NOMO-1 treated with DMSO at 0.1 percent for 48 hours (cell line): ENCODE measurements at regions not wholly inside any gene's neighbourhood (a gene's known extent, or its start where the extent isn't known, plus 50 kb on each side); places are given as distances from the start of the nearest gene placed in this dataset.
"Not testable (repeated sequence)": the region's sequence is repeated elsewhere in the genome, so short reads cannot be mapped to it uniquely, and the experiment has no call there.

Experiments used
- DNase-seq: peaks from one replicate; lab custom pipeline; 2025; ENCODE audit not compliant: unreplicated experiment; lab: John Stamatoyannopoulos, UW

GRCh38 chr5:143898916-143899591 is 87.1 kb downstream of the HMHB1 start:
- DNase-seq: no peak

DNA sequence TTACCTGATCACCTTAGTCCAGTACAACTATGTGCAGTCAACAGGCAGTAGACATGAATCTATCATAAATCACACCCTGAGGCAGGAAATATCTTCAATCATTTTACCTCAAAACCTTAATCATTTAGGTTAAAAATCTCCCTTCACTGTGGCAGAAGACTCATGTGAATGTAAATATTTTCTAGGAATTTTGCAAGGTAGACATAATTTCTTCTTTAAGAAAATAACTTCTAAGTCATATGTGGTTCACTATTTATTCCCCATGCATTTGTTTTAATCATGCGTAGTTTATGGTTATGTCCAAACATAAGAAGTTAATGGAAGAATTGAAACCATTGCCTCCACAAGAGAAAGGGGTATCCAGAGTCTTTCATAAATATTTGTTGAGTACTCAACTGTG is 97.0 kb downstream of the HMHB1 start:
- no peak for DNase-seq

- no peak for DNase-seq
These were observed 101.2 kb downstream of the HMHB1 start for GRCh38 chr5:143913008-143913752.

DNA sequence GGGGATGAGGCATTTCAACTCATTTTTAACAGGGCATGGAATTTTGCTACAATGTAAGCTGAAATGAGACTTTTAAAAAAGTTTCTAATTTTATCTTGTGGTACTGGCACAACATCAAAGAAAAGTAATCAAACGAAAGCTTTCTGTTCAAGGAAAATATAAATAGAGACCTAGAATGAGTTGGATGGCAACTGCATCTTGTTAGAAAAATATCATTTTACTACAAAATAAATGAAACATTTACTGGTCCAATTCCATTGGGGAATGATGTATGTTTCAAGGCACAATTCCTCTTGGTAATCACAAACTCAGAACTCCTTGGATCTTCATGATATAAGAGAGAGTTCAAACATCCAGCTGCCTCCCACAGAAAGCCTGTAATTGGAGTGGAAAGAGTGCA is 102.8 kb downstream of the HMHB1 start:
- DNase-seq: no peak

GRCh38 chr5:143916451-143916850 is 104.5 kb downstream of the HMHB1 start:
- no peak for DNase-seq

DNA sequence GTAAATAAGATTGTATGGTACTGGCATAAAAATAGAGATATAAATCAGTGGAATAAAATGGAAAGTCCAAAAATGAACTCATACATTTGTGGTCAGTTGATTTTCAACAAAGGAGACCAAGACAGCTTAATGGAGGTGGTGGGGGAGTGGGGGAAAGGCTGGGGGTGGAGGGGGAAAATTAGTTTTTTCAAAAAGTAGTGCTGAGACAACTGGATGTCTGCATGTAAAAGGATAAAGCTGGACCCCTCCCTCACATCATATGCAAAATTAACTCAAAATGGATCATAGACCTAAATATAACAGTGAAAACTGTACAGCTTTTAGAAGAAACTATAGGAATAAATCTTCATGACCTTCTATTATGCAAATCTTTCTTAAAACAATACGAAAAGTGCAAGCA is 107.0 kb downstream of the HMHB1 start:
- DNase-seq: no peak

- no peak for DNase-seq
These were observed 108.8 kb downstream of the HMHB1 start for GRCh38 chr5:143920772-143921171.

DNA sequence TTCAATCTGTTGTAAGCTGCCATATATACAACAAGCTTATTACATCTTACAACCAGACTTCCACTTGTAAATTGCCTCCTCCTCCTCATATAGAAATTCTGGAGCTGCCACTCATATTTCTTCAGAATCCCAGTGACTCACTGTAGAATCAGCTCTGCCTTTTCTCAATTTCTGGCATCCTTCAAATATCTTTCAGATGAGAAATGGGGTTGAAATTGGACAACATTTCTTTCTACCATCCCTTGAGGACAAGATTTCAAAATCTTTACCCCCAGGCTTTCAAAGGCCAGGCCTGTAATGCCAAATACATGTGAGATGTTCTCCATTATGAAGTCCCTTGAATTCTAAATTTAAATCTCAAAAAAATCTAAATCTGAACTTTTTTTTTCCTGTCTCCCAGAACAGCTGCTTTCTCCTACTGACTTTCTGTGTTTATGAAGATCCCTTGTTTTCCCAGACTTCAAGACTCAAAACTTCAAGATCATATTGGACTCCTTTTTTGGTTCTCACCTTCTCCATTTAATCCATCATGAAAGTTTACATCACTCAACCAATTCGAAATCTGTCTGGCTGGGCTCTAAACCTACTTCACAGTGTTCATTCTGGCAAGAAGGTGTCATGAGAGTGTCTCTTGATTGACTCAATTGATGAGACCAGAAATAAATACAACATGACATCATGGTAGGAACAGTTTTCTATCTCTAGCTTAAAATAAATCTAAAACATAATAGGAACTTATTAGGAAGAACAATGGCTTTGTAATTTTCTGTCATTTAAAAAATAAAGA is 109.8 kb downstream of the HMHB1 start:
- DNase-seq: no peak

GRCh38 chr5:143922718-143923117 is 110.8 kb downstream of the HMHB1 start:
- DNase-seq: no peak

DNA sequence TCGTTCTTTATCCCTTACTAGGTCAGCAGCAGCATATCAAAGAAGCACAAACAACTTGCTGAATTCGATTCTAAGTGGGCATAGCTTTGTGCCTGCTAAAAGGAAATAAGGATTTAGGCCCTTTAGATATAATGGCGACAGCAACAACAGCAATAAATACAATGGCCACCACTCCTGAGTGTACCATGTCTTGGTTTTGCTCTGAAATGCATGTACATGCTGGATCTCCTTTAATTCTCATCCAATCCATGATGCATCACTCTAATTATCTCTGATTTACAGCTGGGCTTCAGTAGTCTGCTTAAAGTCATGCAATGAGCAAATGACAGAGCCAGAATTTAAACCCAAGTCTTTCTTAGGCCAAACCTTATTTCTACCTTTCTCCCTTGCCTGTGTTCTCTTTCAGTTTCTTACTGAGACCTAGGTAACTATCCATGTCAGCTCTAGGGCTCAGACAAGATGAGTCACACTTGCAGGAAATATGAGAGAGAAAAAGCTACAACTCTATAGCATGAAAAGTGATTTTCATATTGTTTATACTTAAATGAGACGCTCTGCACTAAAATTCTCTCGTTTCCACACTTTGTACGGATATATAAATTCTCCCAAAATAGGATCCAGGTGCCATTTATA is 111.8 kb downstream of the HMHB1 start:
- no peak for DNase-seq

GRCh38 chr5:143924311-143924978 is 112.5 kb downstream of the HMHB1 start:
- no peak for DNase-seq

GRCh38 chr5:143924979-143925325 is 113.0 kb downstream of the HMHB1 start:
- not testable (repeated sequence) for DNase-seq

DNA sequence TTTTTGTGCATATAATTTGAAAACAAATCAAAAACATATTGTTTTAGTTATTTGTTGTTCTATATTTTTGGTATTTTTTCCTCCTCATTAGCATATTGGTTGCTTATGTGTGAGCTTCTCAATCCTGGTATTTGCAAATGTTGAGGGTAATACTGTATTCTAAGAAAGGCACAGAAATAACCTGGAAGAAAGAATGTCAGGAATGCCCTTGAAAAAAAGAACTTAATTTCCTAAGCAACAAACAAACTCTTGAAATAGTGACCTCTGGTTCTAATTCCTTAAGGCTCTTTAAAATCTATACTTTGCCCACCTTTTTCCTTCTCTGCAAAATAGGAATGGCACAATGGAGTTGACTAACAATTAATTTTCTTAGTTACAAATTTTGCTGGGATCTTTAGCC is 117.5 kb downstream of the HMHB1 start:
- DNase-seq: no peak

DNA sequence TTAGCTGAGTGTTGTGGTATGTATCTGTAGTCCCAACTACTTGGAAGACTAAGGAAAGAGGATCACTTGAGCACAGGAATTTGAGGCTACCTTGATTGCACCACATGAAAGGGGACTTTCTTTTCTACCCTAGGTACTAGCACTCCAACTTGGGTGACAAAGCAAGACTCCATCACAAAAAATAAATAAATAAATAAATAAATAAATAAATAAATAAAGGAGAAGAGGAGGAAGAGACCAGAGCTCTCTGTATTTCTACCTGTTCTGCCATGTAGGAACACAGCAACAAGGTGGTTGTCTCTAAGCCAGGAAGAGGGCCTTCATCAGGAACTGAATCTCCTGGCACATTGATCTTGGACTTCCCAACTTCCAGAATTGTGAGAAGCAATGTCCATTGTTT is 118.6 kb downstream of the HMHB1 start:
- DNase-seq: no peak

DNA sequence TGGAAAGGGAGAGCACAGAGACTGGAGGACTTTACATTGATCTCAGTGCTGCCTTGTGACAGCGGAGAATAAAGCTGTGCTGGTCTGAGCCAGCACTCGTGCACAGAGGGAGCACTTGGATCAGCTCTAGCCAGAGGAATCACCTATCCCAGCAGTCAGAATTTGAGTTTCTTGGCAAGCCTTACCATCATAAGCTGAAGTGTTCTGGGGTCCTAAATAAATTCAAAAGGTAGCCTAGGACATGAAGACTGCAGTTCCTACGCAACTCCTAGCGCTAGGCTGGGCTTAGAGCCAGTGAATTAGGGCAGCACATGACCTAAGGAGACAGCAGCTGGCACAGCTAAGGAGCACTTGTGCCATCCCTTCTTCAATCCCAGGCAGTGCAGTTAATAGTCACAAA is 119.5 kb downstream of the HMHB1 start:
- no peak for DNase-seq

DNA sequence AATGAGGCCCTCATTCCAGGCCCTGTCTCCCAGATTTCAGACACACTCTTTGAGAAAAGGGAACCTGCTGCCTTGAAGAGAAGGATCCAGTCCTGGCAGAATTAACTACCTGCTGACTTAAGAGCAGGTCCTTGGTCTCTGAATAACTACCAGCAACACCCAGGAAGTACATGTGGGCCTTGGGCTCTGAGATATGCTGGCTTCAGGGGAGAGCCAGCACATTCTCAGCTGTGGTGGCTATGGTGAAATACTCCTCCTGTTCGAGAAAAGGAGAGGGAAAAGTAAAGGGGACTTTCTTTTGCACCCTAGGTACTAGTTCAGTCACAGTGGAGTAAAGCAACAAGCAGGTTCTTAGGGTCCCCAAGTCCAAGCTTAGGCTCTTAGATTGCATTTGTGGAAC is 120.0 kb downstream of the HMHB1 start:
- DNase-seq: no peak

DNA sequence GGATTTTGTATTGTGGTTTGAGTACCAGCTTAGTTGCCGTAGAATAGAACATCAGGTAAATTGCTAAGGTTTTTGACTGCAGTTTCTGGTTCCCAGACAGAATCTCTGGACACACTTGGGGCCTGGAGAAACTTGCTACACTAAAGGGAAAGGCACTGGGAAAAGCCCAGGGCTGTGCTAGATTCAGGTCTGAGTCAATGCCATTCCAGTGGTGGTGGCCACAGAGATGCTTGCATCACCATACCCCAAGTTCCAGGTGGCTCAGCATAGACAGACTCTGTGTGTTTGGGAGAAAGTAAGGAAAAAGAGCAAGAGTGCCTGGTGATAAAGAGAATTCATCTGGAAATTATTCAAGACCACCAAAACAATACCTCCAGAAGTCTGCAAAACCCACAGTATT is 120.6 kb downstream of the HMHB1 start:
- no peak for DNase-seq

DNA sequence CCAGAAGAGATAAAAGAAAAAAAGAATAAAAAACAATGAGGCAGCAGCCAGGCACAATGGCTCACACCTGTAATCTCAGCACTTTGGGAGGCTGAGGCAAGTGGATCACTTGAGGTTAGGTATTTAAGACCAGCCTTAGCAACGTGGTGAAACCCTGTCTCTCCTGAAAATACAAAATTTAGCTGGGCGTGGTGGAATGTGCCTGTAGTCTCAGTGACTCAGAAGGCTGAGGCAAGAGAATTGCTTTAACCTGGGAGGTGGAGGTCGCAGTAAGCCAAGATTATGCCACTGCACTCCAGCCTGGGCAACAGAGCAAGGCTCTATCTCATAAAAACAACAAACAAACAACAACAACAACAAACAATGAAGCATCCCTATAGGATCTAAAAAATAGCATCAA is 121.5 kb downstream of the HMHB1 start:
- no peak for DNase-seq

GRCh38 chr5:143934821-143935220 is 122.9 kb downstream of the HMHB1 start:
- DNase-seq: no peak

DNA sequence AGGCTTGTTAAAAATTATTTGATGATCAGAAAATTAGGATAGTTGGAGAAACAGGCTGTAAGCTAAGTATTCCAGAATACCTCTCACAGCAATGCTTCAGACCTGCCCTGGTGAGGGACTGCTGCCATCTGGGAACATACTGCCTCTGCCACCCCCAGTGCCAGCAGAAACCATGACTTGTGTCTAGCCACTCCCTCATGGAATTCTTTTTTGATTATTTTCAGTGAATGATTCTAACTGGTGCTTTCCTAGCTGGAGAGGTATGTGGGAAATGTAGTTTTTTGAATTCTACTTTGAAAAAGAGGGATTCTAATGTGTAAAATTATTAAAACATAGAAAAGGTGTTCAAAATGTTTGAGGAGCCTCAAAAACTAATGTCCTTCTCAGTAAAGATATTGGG is 126.3 kb downstream of the HMHB1 start:
- no peak for DNase-seq

- DNase-seq: no peak
These were observed 134.9 kb downstream of the HMHB1 start for GRCh38 chr5:143946837-143947236.
